IMR-90 (cell line): ENCODE measurements at regions not wholly inside any gene's neighbourhood (a gene's known extent, or its start where the extent isn't known, plus 50 kb on each side); places are given as distances from the start of the nearest gene placed in this dataset.

Experiments used
- ATAC-seq: fragments of 200-7000 bp; cut with Tn5 transposase; 2 replicates; pipeline ENCODE4 v1.9.1; 2020; ENCODE audit warnings: low read depth, mild to moderate bottlenecking, moderate library complexity
- BruUV-seq: library from RNA; stranded (reverse); fragments of 400-500 nt; replicated peaks from 2 replicates; lab custom pipeline; 2021; lab: Mats Ljungman, UMichigan
- CTCF ChIA-PET: fragments of 300-600 bp; formaldehyde crosslinking; extraction: SDS; loops from one replicate; lab custom pipeline; 2021; ENCODE audit warnings: antibody characterized with exemption; lab: Yijun Ruan, JAX
- POLR2A ChIA-PET: fragments of 300-600 bp; sonication (Branson Sonifier 250); formaldehyde crosslinking; loops from one replicate; lab custom pipeline; 2022; ENCODE audit warnings: antibody characterized with exemption; ENCODE audit not compliant: unreplicated experiment; lab: Charles Lee
- DNase-seq: peaks from one replicate; pipeline ENCODE4 v3.0.0; 2013
- H2AFZ ChIP-seq: replicated peaks from 2 replicates; pipeline ENCODE3; 2013; ENCODE audit warnings: low read length, mild to moderate bottlenecking; ENCODE audit not compliant: poor library complexity
- H2AK5ac ChIP-seq: 2 replicates; pipeline ENCODE4 v1.6.1; 2013; ENCODE audit warnings: low read depth, low read length, inconsistent platforms
- H2AK9ac ChIP-seq: replicated peaks from 2 replicates; pipeline ENCODE3; 2013; ENCODE audit warnings: mild to moderate bottlenecking, low read depth, low read length, moderate library complexity; ENCODE audit not compliant: poor library complexity
- H2BK120ac ChIP-seq: 2 replicates; pipeline ENCODE4 v1.6.1; 2013; ENCODE audit warnings: low read depth, low read length, inconsistent platforms
- H2BK15ac ChIP-seq: 3 replicates; pipeline ENCODE4 v1.6.1; 2013; ENCODE audit warnings: low read depth, low read length, inconsistent platforms
- H2BK20ac ChIP-seq: 2 replicates; pipeline ENCODE4 v1.6.1; 2013; ENCODE audit warnings: low read depth, mild to moderate bottlenecking, inconsistent platforms, low read length, moderate library complexity
- H2BK5ac ChIP-seq: 2 replicates; pipeline ENCODE4 v1.6.1; 2013; ENCODE audit warnings: mild to moderate bottlenecking, low read depth, low read length, inconsistent platforms; ENCODE audit not compliant: poor library complexity, severe bottlenecking
- H3K14ac ChIP-seq: replicated peaks from 2 replicates; pipeline ENCODE4 v1.6.1; 2013; ENCODE audit warnings: low read depth, low read length, inconsistent platforms
- H3K18ac ChIP-seq: 2 replicates; pipeline ENCODE4 v1.6.1; 2013; ENCODE audit warnings: low read depth, low read length, control low read depth
- H3K23ac ChIP-seq: 2 replicates; pipeline ENCODE4 v1.6.1; 2013; ENCODE audit warnings: low read depth, low read length, inconsistent platforms
- H3K27ac ChIP-seq: 2 replicates; pipeline ENCODE4 v1.5.1; 2013; ENCODE audit warnings: mild to moderate bottlenecking, control low read depth, low read length; ENCODE audit not compliant: insufficient read depth
- H3K27me3 ChIP-seq: 2 replicates; pipeline ENCODE4 v1.6.1; 2013; ENCODE audit warnings: low read length; ENCODE audit not compliant: control insufficient read depth, insufficient read depth
- H3K36me3 ChIP-seq: 2 replicates; pipeline ENCODE4 v1.6.1; 2013; ENCODE audit warnings: low read length, mixed read lengths; ENCODE audit not compliant: control insufficient read depth, insufficient read depth
- H3K4ac ChIP-seq: 2 replicates; pipeline ENCODE4 v1.6.1; 2013; ENCODE audit warnings: low read depth, low read length, inconsistent platforms
- H3K4me1 ChIP-seq: 2 replicates; pipeline ENCODE4 v1.6.1; 2013; ENCODE audit warnings: low read length, mixed read lengths; ENCODE audit not compliant: control insufficient read depth, insufficient read depth
- H3K4me2 ChIP-seq: 2 replicates; pipeline ENCODE4 v1.6.1; 2013; ENCODE audit warnings: low read depth, mild to moderate bottlenecking, control low read depth, low read length, moderate library complexity
- H3K4me3 ChIP-seq: 2 replicates; pipeline ENCODE4 v1.5.1; 2013; ENCODE audit warnings: low read depth, mild to moderate bottlenecking, control low read depth, low read length, moderate library complexity; ENCODE audit not compliant: insufficient read depth
- H3K56ac ChIP-seq: 2 replicates; pipeline ENCODE4 v1.6.1; 2013; ENCODE audit warnings: low read length, inconsistent platforms; ENCODE audit not compliant: insufficient read depth; ENCODE audit errors: extremely low read depth
- H3K79me1 ChIP-seq, 2 experiments: 2 replicates each; pipeline ENCODE4 v1.6.1; 2013; ENCODE audit warnings: low read length in 2 of 2, inconsistent platforms in 1 of 2, low read depth in 1 of 2
- H3K9ac ChIP-seq: 2 replicates; pipeline ENCODE4 v1.6.1; 2013; ENCODE audit warnings: low read depth, low read length, control low read depth
- H3K9me1 ChIP-seq: 2 replicates; pipeline ENCODE4 v1.6.1; 2013; ENCODE audit warnings: low read length, inconsistent platforms; ENCODE audit not compliant: insufficient read depth
- H3K9me3 ChIP-seq: 2 replicates; pipeline ENCODE4 v1.6.1; 2013; ENCODE audit warnings: low read length; ENCODE audit not compliant: control insufficient read depth, insufficient read depth
- H4K20me1 ChIP-seq: 2 replicates; pipeline ENCODE4 v1.6.1; 2013; ENCODE audit warnings: low read length, inconsistent platforms; ENCODE audit not compliant: insufficient read depth
- H4K5ac ChIP-seq: 2 replicates; pipeline ENCODE4 v1.6.1; 2013; ENCODE audit warnings: mild to moderate bottlenecking, low read depth, low read length, control low read depth
- H4K8ac ChIP-seq, 2 experiments: 2 replicates each; pipeline ENCODE4 v1.6.1; 2013; ENCODE audit warnings: low read depth in 2 of 2, low read length in 2 of 2, control low read depth in 1 of 2, inconsistent platforms in 1 of 2
- H4K91ac ChIP-seq: 2 replicates; pipeline ENCODE4 v1.6.1; 2013; ENCODE audit warnings: low read depth, low read length, inconsistent platforms; ENCODE audit not compliant: insufficient read depth
- BHLHE40 ChIP-seq: fragments of 150-350 bp; IDR thresholded peaks from 2 replicates; pipeline ENCODE4 v1.6.1; 2016; ENCODE audit warnings: mild to moderate bottlenecking, low read depth, low read length
- CEBPB ChIP-seq: IDR thresholded peaks from 2 replicates; pipeline ENCODE4 v1.6.1; 2012; ENCODE audit warnings: low read depth, low read length, improper control_type of control experiment
- MAFK ChIP-seq: IDR thresholded peaks from 2 replicates; pipeline ENCODE4 v1.6.1; 2012; ENCODE audit warnings: low read depth, low read length, improper control_type of control experiment
- MAZ ChIP-seq: IDR thresholded peaks from 2 replicates; pipeline ENCODE4 v1.6.1; 2012; ENCODE audit warnings: low read depth, mild to moderate bottlenecking, low read length, improper control_type of control experiment, moderate library complexity, borderline replicate concordance
- NFE2L2 ChIP-seq: fragments of 150-350 bp; IDR thresholded peaks from 2 replicates; pipeline ENCODE4 v1.6.1; 2016; ENCODE audit warnings: low read depth, mild to moderate bottlenecking, low read length
- POLR2A ChIP-seq: IDR thresholded peaks from 2 replicates; pipeline ENCODE4 v1.6.1; 2012; ENCODE audit warnings: mild to moderate bottlenecking, low read depth, low read length
- RAD21 ChIP-seq: IDR thresholded peaks from 2 replicates; pipeline ENCODE4 v1.6.1; 2012; ENCODE audit warnings: low read length, improper control_type of control experiment
- RCOR1 ChIP-seq: IDR thresholded peaks from 2 replicates; pipeline ENCODE4 v1.6.1; 2012; ENCODE audit warnings: mild to moderate bottlenecking, low read length, improper control_type of control experiment; ENCODE audit not compliant: insufficient replicate concordance
- SMC3 ChIP-seq: fragments of 150-350 bp; IDR thresholded peaks from 2 replicates; pipeline ENCODE4 v1.6.1; 2016; ENCODE audit warnings: low read depth, mild to moderate bottlenecking, antibody characterized with exemption, low read length, moderate library complexity
- WGBS, 2 experiments: methylation state at CpG; one replicate each; pipeline versions ENCODE4 v1.1.5 to v1.1.7; 2013; ENCODE audit warnings: missing lambda C conversion rate in 2 of 2; ENCODE audit not compliant: insufficient read length in 1 of 2; ENCODE audit errors: extremely low coverage in 2 of 2; 5-methylcytosine and 5-hydroxymethylcytosine counted together
- dilution Hi-C: fragments of 300-500 bp; cut with HindIII; formaldehyde crosslinking; loops from one replicate; pipeline ENCODE4 v1.14.3; 2018; ENCODE audit warnings: low sequenced_read_pairs; ENCODE audit not compliant: unreplicated experiment
- in situ Hi-C: fragments of 300-500 bp; cut with MboI; formaldehyde crosslinking; loops from 3 replicates; pipeline ENCODE4 v1.14.3; 2019; ENCODE audit warnings: low sequenced_read_pairs, inconsistent platforms, mixed read lengths
- intact Hi-C: fragments of 100-400 bp; cut with micrococcal nuclease; formaldehyde crosslinking; loops from 2 replicates; pipeline ENCODE4 v1.10.0; 2022
- TF ChIP-seq, protein P1 (sequence below): conservative IDR thresholded peaks from 2 replicates; pipeline ENCODE4 v1.5.1; 2012; ENCODE audit warnings: mild to moderate bottlenecking, low read depth, low read length, improper control_type of control experiment
- TF ChIP-seq, protein P2 (sequence below): fragments of 150-350 bp; IDR thresholded peaks from 2 replicates; pipeline ENCODE4 v1.6.1; 2016; ENCODE audit warnings: low read depth, mild to moderate bottlenecking, low read length, moderate library complexity, borderline replicate concordance
- TF ChIP-seq, protein P3 (sequence below): fragments of 150-350 bp; IDR thresholded peaks from 2 replicates; pipeline ENCODE4 v1.6.1; 2017; ENCODE audit warnings: mild to moderate bottlenecking, antibody characterized with exemption, low read length, low read depth

DNA sequence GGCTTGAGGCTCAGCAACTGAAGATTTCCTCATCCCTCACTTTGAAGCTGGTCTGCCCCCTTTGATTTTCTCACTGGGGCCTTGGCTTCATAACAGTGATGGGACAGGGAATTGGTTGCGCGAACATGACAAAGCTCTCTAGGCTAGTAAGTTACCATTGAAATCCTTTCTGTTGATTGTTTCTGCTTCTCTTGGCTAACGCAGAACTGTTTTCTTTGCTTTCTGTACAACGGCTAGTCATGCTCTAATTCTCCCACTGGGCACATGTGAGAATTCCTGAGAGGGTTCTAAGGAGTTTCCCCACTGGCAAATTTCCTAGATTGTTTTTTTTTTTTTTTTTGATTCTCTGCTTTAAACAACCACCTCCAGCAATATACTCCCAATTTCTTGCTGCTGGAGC lies 738.6 kb downstream of the PCDH7 start:
- TF ChIP-seq RCOR1 (no peak), NFE2L2 (no peak), SMC3 (no peak), MAFK (no peak), POLR2A (no peak), BHLHE40 (no peak), MAZ (no peak), RAD21 (no peak), CEBPB (no peak)
- TF ChIP-seq, protein P1, sequence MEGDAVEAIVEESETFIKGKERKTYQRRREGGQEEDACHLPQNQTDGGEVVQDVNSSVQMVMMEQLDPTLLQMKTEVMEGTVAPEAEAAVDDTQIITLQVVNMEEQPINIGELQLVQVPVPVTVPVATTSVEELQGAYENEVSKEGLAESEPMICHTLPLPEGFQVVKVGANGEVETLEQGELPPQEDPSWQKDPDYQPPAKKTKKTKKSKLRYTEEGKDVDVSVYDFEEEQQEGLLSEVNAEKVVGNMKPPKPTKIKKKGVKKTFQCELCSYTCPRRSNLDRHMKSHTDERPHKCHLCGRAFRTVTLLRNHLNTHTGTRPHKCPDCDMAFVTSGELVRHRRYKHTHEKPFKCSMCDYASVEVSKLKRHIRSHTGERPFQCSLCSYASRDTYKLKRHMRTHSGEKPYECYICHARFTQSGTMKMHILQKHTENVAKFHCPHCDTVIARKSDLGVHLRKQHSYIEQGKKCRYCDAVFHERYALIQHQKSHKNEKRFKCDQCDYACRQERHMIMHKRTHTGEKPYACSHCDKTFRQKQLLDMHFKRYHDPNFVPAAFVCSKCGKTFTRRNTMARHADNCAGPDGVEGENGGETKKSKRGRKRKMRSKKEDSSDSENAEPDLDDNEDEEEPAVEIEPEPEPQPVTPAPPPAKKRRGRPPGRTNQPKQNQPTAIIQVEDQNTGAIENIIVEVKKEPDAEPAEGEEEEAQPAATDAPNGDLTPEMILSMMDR, result no peak
- TF ChIP-seq, protein P2, sequence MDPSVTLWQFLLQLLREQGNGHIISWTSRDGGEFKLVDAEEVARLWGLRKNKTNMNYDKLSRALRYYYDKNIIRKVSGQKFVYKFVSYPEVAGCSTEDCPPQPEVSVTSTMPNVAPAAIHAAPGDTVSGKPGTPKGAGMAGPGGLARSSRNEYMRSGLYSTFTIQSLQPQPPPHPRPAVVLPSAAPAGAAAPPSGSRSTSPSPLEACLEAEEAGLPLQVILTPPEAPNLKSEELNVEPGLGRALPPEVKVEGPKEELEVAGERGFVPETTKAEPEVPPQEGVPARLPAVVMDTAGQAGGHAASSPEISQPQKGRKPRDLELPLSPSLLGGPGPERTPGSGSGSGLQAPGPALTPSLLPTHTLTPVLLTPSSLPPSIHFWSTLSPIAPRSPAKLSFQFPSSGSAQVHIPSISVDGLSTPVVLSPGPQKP, result no peak
- TF ChIP-seq, protein P3, sequence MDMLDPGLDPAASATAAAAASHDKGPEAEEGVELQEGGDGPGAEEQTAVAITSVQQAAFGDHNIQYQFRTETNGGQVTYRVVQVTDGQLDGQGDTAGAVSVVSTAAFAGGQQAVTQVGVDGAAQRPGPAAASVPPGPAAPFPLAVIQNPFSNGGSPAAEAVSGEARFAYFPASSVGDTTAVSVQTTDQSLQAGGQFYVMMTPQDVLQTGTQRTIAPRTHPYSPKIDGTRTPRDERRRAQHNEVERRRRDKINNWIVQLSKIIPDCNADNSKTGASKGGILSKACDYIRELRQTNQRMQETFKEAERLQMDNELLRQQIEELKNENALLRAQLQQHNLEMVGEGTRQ, result no peak
- no peak overlapping the region for H3K27ac ChIP-seq
- no peaks in the 10 kb centered on the region for H4K20me1 ChIP-seq
- H3K27me3 ChIP-seq, result no peaks in the 10 kb centered on the region
- no peak overlapping the region for H3K23ac ChIP-seq
- no peak overlapping the region for H2AK5ac ChIP-seq
- ChIA-PET CTCF (no interaction called here), POLR2A (no interaction called here)
- no peak overlapping the region for H4K91ac ChIP-seq
- no peak overlapping the region for H3K4ac ChIP-seq
- H4K5ac ChIP-seq, result no peak overlapping the region
- dilution Hi-C loops (no loop called here), in situ Hi-C loops (no loop called here), intact Hi-C loops (no loop called here)
- no peaks in the 10 kb centered on the region for H3K9me1 ChIP-seq
- no peak overlapping the region for H2AK9ac ChIP-seq
- no peak overlapping the region for H2BK5ac ChIP-seq
- H3K9me3 ChIP-seq, result peaks cover 4% of the 10 kb centered on the region; the same call in 1 of the 2 replicates
- H2AFZ ChIP-seq, result no peak overlapping the region
- H3K56ac ChIP-seq, result no peak overlapping the region
- H3K9ac ChIP-seq, result no peak overlapping the region
- H3K4me1 ChIP-seq, result no peaks in the 10 kb centered on the region
- H3K14ac ChIP-seq, result no peak overlapping the region
- BruUV-seq, result no TSS peak
- H3K79me1 ChIP-seq, result no peaks in the 10 kb centered on the region
- DNase-seq (no peak), ATAC-seq (no peak)
- no peak overlapping the region for H4K8ac ChIP-seq
- no peak overlapping the region for H2BK15ac ChIP-seq
- no peak overlapping the region for H2BK120ac ChIP-seq
- H3K4me2 ChIP-seq, result no peak overlapping the region
- H3K18ac ChIP-seq, result no peak overlapping the region
- H3K4me3 ChIP-seq, result no peak overlapping the region
- no peak overlapping the region for H2BK20ac ChIP-seq
- WGBS, 2 experiments, result no CpG with 5 or more reads among the region's 4 CpGs
- no peaks in the 10 kb centered on the region for H3K36me3 ChIP-seq
